ENCODE measurements at regions not wholly inside any gene's neighbourhood (a gene's known extent, or its start where the extent isn't known, plus 50 kb on each side); places are given as distances from the start of the nearest gene placed in this dataset.
"Not testable (repeated sequence)": the region's sequence is repeated elsewhere in the genome, so short reads cannot be mapped to it uniquely, and the experiment has no call there.

DNA sequence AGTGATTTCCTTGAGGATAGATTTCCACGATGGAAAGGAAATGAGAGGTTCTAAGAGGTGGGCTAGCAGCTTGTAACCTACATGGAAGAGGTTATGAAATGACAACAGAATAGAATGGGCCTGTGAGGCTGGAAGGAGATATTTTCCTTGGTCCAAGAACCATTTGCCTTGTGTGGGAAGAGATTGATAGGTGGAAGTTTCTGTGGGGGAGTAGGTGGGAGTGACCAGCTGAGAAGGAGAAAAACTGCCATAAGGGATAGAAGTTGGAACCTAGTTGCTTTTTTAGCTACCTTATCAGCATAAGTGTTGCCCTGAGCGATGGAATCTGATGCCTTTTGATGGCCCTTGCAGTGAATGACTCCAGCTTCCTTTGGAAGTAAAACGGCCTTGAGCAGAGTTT, 60.4 kb upstream of the NAA35 start:
- DNase-seq (ENCODE audit: low read depth), result not testable (repeated sequence)

GRCh38 chr9:85884256-85884655, 56.7 kb upstream of the NAA35 start:
- no peak for DNase-seq (ENCODE audit: low read depth)

DNA sequence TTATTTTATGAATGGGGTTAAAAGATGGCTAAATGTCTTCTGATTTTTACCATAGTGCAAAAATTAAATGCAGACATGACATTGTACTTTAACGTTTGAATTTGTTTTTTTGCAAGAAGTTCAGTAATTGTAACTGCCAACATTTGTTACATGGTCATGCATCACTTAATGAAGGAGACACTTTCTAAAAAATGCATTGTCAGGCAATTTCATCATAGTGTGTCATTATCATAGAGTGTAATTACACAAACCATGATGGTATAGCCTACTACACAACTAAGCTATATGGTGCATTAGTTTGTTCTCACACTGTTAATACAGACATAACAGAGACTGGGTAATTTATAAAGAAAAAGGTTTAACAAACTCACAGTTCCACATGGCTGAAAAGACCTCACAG, 50.0 kb upstream of the NAA35 start:
- no peak for DNase-seq (ENCODE audit: low read depth)
